Vagina (tissue), 2 donors: ENCODE measurements at regions not wholly inside any gene's neighbourhood (a gene's known extent, or its start where the extent isn't known, plus 50 kb on each side); places are given as distances from the start of the nearest gene placed in this dataset. TPM values are rescaled to one million over a fixed set of nuclear protein-coding genes. Genes with fewer than 3 reads are reported as not detected.

ENCODE experiments used
- DNase-seq, 2 donors: peaks; one replicate each; pipeline ENCODE4 v3.0.0-alpha.2; 2017; ENCODE audit errors: extremely low spot score in 2 of 2
- H3K27ac ChIP-seq: fragments of 200-600 bp; sonication (generic); one replicate; pipeline ENCODE4 v1.5.1; 2019
- H3K27me3 ChIP-seq: fragments of 200-600 bp; sonication (generic); one replicate; pipeline ENCODE4 v1.5.1; 2019
- H3K36me3 ChIP-seq, 2 donors: fragments of 200-600 bp; sonication (generic); one replicate each; pipeline ENCODE4 v1.5.1; 2017 to 2019
- H3K4me1 ChIP-seq: fragments of 200-600 bp; sonication (generic); one replicate; pipeline ENCODE4 v1.5.1; 2019
- H3K4me3 ChIP-seq, 2 donors: fragments of 200-600 bp; sonication (generic); 1 replicate in 1 of 2; 2 replicates in 1 of 2; pipeline ENCODE4 v1.5.1; 2016 to 2019
- H3K9me3 ChIP-seq: fragments of 200-600 bp; sonication (generic); one replicate; pipeline ENCODE4 v1.5.1; 2019
- POLR2A ChIP-seq, 2 donors: fragments of 450-650 bp; IDR thresholded peaks; one replicate each; pipeline ENCODE4 v1.6.1; 2017; ENCODE audit warnings: antibody characterized with exemption in 2 of 2, mild to moderate bottlenecking in 2 of 2, moderate library complexity in 2 of 2
- POLR2AphosphoS5 ChIP-seq, 2 donors: sonication (generic); formaldehyde crosslinking; IDR thresholded peaks; one replicate each; pipeline ENCODE4 v1.9.0; 2017; ENCODE audit warnings: antibody characterized with exemption in 2 of 2, mild to moderate bottlenecking in 2 of 2, low read depth in 1 of 2; ENCODE audit not compliant: insufficient read depth in 1 of 2
- intact Hi-C: fragments of 100-400 bp; cut with DNase I; formaldehyde crosslinking; loops from one replicate; pipeline ENCODE4 v1.15.1; 2023
- small RNA-seq: library from RNA; depleted of rRNA; stranded (forward); fragments of <200 nt; gene quantifications from one replicate; pipeline ENCODE3, GENCODE V24; 2016
- TF ChIP-seq, protein P1 (sequence below), 3 experiments: fragments of 450-650 bp in 2 of 3; fragments of 200-600 bp in 1 of 3; sonication (generic) in 1 of 3; IDR thresholded peaks; one replicate each; pipeline ENCODE4 v1.5.1; 2017 to 2019; ENCODE audit warnings: antibody characterized with exemption in 3 of 3, mild to moderate bottlenecking in 2 of 3, moderate library complexity in 2 of 3

GRCh38 chr12:13273097-13273496 lies 76.6 kb downstream of the EMP1 start:
- no peaks in the 10 kb centered on the region for H3K27me3 ChIP-seq
- no peak for DNase-seq
- no peaks in the 10 kb centered on the region for H3K9me3 ChIP-seq
- intact Hi-C loops, result loop anchor here (10.0 kb wide), 1 partner anchor 252 kb away; no protein-coding TSS in a partner anchor
- TF ChIP-seq POLR2AphosphoS5 (IDR thresholded peaks at IDR 0.05; ENCODE audit: insufficient read depth in 1 of 2, low read depth in 1 of 2) (no peak), POLR2A (IDR thresholded peaks at IDR 0.05) (no peak)
- TF ChIP-seq, protein P1, sequence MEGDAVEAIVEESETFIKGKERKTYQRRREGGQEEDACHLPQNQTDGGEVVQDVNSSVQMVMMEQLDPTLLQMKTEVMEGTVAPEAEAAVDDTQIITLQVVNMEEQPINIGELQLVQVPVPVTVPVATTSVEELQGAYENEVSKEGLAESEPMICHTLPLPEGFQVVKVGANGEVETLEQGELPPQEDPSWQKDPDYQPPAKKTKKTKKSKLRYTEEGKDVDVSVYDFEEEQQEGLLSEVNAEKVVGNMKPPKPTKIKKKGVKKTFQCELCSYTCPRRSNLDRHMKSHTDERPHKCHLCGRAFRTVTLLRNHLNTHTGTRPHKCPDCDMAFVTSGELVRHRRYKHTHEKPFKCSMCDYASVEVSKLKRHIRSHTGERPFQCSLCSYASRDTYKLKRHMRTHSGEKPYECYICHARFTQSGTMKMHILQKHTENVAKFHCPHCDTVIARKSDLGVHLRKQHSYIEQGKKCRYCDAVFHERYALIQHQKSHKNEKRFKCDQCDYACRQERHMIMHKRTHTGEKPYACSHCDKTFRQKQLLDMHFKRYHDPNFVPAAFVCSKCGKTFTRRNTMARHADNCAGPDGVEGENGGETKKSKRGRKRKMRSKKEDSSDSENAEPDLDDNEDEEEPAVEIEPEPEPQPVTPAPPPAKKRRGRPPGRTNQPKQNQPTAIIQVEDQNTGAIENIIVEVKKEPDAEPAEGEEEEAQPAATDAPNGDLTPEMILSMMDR (IDR thresholded peaks at IDR 0.05), result no peak
- H3K36me3 ChIP-seq, result no peaks in the 10 kb centered on the region
- no peaks in the 10 kb centered on the region for H3K4me1 ChIP-seq
- H3K27ac ChIP-seq, result no peak overlapping the region
- H3K4me3 ChIP-seq, result no peak overlapping the region

- intact Hi-C loops, result loop anchor here (10.0 kb wide), 1 partner anchor 254 kb away; no protein-coding TSS in a partner anchor
- no peaks in the 10 kb centered on the region for H3K9me3 ChIP-seq
- no peaks in the 10 kb centered on the region for H3K4me1 ChIP-seq
Measured at GRCh38 chr12:13270817-13271216, 74.3 kb downstream of the EMP1 start.

More at GRCh38 chr12:13270817-13271216, 74.3 kb downstream of the EMP1 start:
- no peaks in the 10 kb centered on the region for H3K27me3 ChIP-seq
- H3K4me3 ChIP-seq, result no peak overlapping the region
- no peak for DNase-seq
- H3K36me3 ChIP-seq, result no peaks in the 10 kb centered on the region
- no peak overlapping the region for H3K27ac ChIP-seq
- no peak for TF ChIP-seq POLR2A (IDR thresholded peaks at IDR 0.05)
- TF ChIP-seq, protein P1 (IDR thresholded peaks at IDR 0.05), result no peak

Small RNA genes lying in the stretch of these regions (small RNA-seq; reads per million reads assigned to genes)
- gene RNA5SP353, result not detected
- not detected for gene RNU6-590P
